Epidermal melanocyte (primary cell): ENCODE measurements at regions not wholly inside any gene's neighbourhood (a gene's known extent, or its start where the extent isn't known, plus 50 kb on each side); places are given as distances from the start of the nearest gene placed in this dataset.
"Not testable (repeated sequence)": the region's sequence is repeated elsewhere in the genome, so short reads cannot be mapped to it uniquely, and the experiment has no call there.

Experiments
- DNase-seq: peaks from one replicate; pipeline ENCODE4 v3.0.0; 2011; ENCODE audit warnings: low spot score; ENCODE audit not compliant: insufficient read length

DNA sequence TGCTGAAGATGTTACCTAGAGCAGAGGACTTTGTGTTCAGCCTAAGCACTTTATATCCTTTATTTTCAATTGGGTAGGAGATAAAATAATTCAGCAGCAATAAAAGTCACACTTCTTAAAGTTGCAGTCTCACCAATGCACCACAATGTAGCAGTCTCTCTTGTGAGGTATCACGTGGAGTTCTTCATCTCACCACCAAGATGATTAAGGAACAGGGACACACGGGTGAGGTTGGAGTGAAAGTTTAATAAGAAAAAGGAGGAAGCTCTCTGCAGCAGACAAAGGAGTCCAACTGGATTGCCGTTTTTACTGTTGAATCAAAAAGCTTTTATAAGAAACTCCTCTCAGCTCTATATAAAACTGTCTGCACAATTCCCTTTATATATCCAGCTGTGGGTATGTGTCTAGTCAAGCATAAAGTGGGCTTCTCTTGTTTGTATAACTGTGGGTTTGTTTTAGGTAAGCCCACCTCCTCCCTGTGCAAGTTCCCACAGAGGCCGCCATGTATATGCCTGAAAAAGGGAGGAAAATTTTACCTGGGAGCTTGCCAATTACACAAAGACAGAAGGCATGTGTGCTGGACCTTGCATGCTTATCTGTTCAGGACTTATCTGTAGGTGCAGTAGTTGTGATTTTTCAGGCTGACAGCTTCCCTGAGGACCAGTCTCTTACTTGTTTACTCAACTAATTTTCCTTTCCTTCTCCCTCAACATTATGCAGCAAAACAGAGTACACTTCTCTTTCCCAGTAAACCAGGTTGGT, 1497.2 kb upstream of the TPTE start:
- DNase-seq: not testable (repeated sequence)

DNA sequence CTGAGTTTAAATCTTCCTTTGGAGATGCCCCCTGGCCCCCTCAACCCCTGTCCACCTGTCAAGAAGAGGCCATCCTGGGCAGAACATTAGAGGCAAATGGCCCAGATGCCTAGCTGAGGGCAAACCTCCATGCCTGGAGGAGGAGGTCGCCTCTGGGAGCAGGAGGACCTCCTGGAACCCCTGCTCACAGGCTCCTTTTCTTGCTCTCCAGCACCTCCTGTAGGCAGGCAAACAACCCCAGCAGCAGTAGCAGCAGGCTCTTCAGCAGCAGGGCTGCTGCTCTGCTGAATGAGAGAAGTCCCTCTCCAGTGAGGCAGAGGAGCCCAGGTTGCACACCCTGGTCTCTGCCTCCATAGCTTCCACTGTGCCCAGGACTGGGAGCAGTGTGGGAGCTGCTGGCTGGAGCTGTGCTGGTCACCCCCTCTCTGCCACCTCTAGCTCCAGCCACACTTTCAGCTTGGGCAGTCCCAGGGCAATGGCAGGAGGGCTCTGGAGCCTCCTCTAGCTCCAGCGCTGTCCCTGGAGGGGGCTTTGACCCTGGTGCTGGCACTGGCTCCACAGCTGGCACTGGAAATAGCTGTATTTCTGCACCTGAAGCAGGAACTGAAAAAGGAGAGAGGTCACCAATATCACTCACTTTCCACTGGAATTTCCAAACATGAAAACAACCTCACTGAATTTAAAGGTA, 1494.5 kb upstream of the TPTE start:
- DNase-seq: not testable (repeated sequence)

DNA sequence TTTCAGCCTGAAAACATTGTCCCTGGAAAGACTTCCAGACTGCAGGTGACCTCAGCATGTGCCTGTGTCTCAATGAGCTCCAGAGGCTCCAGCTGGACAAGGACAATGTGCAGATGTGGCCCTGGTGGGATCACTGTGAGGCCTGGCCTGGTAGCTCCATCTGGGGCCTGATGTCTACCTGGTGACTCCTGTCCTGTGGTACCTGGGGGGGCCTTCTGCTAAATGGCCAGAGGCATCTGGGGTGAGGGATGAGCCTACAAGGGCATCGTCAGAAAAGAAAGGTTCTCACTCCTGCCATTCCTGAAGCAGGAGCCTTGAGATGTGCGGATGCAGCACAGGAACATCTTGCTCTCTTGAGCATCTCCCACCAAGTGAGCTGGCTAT, 1494.0 kb upstream of the TPTE start:
- DNase-seq: not testable (repeated sequence)

DNA sequence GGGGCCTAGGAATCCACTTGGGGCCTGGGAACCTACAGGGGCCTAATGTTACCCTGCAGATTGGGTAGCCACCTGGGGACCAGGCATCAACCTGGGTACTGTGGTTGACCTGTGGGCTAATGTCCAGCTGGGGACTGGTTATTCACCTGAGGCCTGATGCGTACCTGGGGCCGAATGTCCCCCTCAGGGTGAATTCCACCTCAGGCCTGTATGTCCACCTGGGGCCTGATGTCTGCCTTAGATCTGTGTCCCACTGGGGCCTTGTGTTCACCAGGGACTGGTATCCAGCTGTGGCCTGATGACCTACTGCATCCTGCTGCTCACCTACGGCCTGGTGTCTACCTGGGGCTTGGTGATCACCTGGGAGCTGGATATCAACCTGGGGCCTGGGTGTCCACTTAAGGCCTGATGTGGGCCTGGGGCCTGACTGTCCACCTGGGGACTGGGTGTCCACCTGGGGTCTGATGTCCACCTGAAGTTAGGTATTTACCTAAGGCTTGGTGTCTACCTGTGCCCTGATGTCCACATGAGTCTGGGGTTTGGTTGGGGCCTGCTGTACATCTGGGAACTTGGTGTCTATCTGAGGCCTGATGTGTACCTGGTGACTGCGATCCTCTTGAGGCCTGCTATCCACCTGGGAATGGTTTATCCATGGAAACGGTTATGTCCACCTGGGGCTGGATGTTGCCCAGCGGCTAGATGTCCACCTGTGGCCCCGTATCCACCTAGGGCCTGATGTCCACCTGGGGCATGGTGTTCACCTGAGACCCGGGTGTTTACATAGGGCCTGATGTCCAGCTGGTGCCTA, 1492.6 kb upstream of the TPTE start:
- not testable (repeated sequence) for DNase-seq

DNA sequence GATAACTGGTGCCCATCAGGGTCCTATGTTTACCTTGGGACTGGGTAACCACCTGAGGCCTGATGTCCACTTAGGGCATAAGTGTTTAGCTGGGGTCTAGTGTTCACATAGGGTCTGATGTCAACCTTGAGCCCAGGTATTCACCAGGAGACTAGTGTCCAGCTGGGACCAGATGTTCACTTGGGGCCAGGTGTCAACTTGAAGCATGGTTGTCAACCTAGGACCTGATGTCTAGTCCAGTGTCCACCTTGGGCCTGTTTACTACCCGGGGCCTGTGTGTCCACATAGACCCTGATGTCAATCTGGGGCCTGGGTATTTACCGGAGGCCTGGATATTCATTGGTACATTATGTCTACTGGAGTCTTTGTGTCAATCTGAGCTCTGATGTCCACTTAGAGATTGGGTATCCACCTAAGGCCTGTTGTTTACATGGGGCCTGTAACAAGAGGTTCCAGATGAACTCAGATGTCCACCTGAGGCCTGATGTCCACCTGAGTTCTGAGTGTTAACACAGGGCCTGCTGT, 1491.2 kb upstream of the TPTE start:
- DNase-seq: not testable (repeated sequence)

DNA sequence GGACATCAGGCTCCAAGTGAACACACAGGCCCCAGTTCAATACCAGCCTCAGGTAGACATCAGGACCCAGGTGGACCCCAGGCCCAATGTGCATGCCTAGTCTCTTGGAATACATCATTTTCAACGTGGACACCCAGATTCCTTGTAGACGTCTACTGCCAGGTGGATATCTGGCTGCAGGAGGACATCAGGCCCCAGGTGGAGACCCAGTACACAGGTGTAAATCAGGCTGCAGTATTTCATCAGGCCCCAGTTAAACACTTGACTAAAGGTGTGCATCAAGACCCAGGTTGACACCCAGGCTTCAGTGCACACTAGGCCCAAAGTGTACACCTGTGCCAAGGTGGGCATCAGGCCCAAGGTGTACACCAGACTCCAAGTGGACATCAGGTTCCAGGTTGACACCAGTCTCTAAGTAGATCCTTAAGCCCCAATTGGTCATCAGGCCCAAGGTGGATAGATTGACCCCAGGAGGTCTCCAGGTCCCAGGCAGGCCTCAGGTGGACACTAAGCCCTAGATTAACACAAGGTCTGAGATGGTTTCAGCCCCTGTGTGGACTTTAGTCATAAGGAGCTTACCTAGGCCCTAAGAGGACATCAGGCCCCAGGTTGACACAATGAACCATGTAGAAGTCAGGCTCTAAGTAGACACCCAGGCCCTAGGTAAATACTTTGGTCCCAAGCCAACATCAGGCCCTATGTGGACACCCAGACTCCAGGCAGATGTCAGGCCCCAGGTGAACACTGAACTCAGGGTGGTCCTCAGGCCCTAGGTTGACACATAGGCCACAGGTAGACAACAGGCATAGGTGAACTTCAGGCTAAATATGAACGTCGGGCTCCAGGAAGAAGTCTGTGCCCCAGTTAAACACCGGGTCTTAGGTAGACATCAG, 1489.7 kb upstream of the TPTE start:
- not testable (repeated sequence) for DNase-seq

DNA sequence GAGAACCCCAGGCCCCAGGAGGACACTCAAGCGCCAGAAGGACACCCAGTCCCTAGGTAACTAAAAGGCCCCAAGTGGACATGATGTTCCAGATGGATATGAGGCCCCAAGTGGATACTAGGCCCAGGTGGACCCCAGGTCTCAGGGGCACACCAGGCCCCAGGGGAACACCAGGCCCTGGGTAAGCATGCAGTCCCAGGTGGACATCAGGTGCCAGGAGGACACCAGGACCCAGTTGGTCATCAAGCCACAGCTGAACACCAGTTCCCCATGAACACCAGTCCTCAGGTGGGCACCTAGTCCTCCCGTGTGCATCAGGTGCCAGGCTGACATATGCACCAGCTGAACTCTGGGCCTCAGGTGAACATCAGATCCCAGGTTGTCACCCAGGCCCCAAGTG, 1488.8 kb upstream of the TPTE start:
- DNase-seq: not testable (repeated sequence)

DNA sequence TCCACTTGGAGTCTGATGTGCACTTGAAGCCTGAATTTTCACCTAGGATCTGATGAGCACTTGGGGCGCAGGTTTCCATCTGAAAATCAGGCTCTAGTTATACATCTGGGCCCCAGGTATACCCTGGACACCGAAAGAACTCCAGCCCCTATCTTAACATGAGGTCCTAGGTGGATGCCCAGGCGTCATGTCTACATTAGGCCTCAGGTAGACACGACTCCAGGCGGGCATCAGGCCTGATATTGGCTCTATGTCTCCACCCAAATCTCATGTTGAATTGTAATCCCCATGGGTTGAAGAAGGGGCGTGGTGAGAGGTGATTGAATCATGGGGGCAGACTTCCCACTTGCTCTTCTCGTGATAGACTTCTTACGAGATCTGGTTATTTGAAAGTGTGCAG, 1488.1 kb upstream of the TPTE start:
- not testable (repeated sequence) for DNase-seq

DNA sequence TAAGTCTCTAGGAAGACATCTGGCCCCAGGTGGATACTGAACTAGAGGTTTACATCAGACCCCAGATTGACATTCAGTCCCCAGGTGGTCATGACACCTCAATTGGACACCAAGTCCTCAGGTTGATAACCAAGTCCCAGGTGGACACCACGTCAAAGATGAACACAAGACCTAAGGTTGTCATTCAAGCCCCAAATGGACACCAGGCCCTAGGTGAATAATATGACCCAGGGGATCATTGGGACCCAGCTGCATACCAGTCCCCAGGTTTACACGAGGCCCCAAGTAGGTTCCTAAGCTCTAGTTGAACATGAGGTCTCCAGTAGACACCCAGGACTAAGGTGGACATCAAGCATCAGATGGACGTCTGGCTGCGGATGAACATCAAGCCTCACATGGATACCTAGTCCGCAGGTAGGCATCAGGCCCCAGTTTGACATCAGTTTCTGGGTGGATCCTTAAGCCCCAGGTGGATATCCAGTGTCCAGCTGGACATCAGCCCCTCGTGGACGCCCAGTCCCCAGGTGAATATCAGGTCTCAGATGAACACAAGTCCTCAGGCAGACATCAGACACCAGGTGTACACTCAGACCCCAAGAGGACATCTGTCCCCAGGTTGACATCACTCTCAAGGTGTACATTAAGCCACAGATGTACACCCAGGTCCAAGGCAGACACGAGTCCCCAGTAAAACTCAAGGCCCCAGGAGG, 1486.7 kb upstream of the TPTE start:
- not testable (repeated sequence) for DNase-seq

DNA sequence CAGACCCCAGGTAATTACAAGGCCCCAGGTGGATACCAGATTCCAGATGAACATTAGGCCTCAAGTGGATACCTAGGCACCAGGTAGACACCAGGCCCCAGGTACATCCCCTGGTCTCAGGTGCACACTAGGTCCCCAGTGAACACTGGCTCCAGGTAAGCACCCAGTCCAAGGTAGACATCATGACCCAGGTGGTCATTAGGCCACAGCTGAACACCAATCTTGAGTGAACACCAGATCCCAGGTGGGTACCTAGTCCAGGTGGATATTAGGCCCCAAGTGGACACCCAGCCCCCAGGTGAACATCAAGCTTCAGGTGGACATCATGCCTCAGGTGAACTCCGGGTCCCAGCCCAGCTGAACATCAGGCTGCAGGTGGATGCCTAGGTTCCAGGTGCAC, 1486.2 kb upstream of the TPTE start:
- DNase-seq: not testable (repeated sequence)

DNA sequence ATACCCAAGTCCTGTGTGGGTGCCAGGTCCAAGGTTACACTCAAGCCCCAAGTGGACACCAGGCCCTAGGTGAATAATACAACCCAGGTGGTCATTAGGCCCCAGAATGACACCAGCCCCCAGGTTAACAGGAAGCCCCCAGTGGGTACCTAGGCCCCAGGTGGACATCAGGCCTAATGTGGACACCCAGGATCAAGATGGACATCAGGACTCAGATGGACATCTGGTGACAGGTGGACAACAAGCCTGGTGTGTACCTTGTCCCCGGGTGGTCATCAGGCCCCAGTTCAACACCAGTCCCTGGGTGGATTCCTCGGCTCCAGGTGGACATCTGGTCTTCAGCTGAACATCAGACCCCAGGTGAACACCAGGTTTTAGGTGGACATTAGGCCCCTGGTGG, 1485.4 kb upstream of the TPTE start:
- not testable (repeated sequence) for DNase-seq

DNA sequence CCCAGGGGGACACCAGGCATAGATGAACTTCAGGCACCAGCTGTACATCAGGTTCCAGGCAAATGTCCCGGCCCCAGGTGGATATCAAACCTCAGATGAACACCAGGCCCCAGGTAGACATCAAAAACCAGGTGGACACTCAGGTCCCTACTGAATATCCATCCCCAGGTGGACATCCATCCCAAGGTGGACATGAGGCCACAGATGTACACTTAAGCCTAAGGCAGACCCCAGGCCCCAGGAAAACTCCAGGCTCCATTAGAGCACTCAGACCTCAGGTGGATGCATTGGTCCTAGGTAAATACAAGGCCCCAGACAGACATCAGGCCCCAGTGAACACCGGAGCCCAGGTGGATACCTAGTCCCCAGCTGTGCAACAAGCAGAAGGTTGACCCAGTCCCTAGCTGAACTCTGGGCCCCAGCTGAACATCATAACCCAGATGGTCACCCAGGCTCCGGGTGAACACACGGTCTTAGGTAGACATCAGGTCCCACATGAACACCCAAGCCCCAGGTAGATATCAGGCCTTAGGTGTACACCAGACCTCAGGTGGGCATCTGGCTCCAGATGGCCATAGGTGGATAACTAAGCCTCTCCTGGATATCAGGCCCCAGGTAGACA, 1484.3 kb upstream of the TPTE start:
- DNase-seq: not testable (repeated sequence)

DNA sequence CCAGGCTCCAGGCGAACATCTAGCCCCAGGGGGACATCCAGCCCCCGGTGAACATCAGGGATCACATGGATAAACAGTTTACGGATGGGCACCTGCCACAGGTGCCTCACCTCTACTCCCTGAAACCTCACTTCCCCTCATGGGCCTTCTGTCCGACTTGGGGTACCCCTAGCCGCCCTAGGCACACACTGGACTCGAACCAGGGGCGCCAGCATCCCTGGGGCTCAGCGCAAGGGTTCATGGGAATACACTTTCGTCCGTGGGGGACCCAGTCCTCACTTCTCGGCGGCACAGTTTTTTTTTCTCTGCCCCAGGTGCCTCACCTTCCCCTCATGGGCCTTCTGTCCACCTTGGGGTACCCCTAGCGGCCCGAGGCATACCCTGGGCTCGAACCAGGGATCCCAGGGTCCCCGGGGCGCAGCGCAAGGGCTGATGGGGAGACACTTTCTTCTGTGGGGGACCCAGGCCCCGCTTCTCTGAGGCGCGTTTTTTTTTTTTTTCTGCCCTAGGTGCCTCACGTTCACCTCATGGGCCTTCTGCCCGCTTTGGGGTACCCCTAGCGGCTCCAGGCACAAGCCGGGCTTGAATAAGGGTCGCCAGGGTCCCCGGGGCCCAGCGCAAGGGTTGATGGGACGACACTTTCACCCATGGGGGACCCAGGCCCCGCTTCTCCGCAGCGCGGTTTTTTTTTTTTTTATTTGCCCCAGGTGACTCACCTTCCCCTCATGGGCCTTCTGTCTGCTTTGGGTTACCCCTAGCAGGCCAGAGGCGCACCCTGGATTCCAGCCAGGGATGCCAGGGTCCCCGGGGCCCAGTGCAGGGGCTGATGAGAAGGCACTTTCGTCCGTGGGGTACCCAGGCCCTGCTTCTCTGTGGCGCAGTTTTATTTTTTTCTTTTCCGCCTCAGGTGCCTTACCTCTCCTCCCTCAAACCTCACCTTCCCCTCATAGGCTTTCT, 1483.5 kb upstream of the TPTE start:
- DNase-seq: not testable (repeated sequence)

DNA sequence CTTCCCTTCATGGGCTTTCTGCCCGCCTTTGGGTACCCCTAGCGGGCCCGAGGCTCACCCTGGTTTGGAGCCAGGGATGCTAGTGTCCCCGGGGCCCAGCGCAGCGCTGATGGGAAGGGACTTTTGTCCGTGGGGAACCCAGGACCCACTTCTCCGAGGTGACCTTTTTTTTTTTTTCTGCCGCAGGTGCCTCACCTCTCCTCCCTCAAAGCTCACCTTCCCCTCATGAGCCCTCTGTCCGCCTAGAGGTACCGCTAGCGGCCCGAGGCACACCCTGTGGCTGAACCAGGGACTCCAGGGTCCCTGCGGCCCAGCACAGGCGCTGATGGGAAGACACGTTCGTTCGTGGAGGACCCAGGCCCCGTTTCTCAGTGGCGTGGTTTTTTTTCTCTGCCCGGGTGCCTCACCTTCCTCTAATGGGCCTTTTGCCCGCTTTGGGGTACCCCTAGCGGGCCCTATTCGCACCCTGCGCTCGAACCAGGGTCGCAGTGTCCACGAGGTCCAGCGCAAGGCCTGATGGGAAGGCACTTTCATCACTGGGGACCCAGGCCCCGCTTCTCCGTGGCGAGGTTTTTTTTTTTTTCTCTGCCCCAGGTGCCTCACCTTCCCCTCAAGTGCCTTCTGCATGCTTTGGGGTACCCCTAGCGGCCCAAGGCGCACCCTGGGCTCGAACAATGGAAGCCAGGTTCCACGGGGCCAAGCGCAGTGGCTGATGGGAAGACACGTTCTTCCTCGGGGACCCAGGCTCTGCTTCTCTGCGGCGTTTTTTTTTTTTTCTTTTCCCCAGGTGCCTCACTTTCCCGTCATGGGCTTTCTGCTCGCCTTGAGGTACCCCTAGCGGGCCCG, 1481.6 kb upstream of the TPTE start:
- not testable (repeated sequence) for DNase-seq

DNA sequence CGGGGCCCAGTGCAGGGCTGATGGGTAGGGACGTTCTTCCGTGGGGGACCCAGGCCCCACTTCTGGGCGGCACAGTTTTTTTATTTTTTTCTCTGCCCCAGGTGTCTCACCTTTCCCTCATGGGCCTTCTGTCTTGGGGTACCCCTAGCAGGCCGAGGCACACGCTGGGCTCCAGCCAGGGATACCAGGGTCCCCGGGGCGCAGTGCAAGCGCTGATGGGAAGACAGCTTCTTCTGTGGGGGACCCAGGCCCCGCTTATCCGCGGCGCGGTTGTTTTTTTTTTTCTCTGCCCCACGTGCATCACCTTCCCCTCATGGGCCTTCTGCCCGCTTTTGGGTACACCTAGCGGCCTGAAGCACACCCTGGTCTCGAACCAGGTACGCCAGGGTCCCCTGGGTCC, 1481.0 kb upstream of the TPTE start:
- DNase-seq: not testable (repeated sequence)

DNA sequence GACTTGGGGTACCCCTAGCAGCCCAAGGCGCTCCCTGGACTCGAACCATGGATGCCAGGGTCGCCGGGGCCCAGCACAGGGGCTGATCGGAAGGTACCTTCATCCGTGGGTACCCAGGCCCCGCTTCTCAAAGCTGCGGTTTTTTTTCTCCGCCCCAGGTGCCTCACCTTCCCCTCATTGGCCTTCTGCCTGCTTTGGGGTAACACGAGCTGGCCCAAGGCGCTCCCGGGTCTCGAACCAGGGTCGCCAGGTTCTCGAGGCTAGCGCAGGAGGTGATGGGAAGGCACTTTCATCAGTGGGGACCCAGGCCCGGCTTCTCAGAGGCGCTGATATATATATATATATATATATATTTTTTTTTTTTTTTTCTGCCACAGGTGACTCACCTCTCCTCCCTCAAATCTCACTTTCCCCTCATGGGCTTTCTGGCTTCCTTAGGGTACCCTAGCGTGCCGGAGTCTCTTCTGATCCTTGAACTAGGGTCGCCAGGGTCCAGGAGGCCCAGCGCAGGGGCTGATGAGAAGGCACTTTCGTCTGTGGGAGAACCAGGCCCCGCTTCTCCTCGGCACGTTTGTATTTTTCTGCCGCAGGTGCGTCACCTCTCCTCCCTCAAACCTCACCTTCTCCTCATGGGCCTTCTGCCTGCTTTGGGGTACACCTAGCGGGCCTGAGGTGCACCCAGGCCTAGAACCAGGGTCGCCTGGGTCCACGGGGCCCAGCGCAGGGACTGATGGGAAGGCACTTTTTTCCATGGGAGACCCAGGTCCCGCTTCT, 1480.0 kb upstream of the TPTE start:
- DNase-seq: not testable (repeated sequence)

DNA sequence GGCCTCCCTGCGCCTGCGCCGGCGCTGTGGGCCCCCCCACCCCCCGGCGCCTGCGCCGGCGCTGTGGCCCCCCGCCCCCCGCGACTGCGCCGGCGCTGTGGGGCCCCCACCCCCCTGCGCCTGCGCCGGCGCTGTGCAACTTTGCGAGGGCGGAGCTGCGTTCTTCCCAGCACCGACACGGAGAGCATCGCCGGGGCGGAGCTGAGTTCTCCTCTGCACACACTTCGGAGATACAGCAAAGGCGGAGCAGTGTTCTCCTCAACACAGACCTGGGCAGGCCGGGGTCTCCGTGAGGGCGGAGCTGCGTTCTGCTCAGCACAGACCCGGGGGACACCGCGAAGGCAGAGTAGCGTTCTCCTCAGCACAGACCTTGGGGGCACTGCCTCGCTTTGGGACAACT, 1478.3 kb upstream of the TPTE start:
- DNase-seq: not testable (repeated sequence)
